ENCODE measurements at regions not wholly inside any gene's neighbourhood (a gene's known extent, or its start where the extent isn't known, plus 50 kb on each side); places are given as distances from the start of the nearest gene placed in this dataset.

DNA sequence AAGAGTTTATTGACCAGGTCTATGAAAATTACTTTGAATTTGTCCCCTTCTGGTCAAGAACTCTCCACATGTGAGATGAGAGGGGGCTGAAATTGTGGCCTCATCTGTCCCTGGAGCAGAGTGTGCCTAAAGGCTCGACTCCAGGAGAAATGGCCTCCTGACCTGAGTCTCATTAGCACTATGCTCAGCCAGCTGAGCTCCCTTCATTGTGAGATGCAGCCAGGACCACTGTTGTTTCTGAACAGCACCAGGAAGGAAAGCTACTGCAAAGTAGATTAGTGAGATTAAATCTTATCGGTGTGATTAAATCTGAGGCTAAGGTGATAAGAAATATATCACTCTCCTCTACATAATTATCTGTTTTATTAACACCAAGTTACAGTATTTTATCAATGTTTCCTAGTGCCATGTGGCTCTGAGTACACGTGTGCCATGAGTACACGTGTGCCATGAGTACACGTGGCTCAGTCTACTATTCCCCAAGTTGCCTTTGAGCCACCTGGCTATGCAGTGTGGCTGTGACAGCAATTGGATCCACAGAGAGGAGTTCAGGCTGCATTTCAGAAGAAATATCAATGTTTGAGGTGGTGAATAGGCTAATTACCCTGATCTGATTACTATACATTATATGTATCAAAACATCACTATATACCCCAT, 126.9 kb downstream of the IPMK start:
- no peak for ATAC-seq

DNA sequence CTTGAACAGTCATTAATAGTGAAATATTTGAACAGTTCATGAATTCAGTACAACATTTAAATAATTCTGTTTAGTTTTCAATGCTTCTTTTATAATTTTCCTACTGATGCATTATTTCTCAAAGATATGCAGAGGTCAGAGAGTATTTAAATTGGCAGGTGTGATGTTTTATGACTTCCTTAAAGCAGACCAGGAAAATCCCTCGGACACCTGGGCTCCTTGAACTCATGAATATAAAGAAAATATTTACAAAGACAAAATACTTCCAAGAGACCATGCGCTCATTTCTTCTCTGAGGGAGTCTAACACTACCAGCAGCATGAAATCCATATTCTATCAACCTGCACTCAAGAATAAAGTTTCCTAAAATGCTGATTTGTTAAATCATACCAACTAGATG, 127.6 kb downstream of the IPMK start:
- ATAC-seq, result no peak

DNA sequence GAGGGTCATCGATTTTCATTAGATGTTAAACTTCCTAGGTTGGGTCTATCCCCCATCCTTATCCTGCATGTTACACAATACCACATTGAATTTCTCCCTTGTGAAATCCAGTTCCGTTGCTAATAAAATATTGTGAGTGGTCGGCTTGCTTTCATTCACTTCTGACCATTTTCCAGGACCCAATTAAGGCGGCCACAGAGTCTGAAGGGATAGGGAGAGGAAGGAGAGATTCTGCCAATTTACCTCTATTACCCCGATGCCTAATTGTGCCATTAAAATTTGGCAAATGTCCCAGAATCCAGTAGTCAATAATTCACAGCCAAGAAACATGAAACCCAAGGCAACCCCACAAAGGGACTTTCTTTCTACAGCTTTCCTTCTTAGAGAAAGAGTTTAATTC, 129.9 kb downstream of the IPMK start:
- no peak for ATAC-seq

DNA sequence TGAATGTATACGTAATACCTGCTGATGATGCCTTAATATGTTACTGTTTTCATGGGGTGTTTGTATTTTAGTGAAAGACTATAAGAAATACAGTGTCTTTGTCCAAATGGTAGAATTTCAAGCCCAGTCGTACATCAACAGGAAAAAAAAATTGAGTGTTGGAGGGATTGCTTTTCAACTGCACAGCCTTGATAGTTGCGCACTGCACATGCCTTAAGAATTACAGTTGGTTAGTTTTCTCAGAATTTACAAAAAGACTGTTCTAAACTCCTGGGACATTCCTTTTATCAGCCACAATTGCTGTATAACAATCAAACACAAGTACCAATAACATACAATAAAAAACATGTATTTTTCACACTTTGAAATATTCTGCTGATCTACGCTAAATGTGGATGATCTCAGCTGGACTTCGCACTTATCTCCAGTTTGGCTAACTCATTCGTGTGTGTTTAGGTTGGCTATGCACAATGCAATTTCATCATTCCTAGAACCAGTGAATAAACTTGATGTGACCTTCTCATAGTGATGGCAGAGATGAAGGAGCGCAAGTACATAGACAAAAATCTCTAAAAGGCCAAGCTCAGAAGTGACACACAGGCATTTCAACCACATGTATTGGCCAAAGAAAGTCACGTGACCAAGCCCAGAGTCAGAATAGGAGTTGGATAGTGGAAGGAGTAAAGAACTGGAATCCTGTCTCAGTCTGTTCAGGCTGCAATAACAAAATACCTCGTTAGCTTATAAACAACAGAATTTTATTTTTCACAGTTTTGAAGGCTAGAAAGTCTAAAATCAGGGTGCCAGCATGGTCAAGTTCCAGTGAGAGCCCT, 152.3 kb downstream of the IPMK start:
- no peak for ATAC-seq

DNA sequence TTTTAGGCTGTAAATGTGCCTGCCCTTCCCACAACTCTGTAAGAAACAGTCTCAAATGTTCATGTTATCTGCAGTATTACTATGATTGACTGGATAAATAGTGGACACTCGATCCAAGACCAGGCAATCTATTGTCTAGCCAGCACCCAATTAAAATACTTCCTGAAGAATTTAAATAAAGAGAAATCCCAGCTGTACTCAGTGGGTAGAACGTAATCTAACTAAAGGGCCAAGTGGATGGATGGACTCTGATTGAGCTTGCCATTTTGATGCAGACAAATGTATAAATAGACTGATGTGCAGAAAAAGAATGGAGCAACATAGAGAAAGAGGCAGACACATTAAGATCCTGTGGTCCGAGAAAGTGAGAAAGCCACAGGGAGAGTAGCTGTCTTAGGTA, 158.0 kb downstream of the IPMK start:
- no peak for ATAC-seq

DNA sequence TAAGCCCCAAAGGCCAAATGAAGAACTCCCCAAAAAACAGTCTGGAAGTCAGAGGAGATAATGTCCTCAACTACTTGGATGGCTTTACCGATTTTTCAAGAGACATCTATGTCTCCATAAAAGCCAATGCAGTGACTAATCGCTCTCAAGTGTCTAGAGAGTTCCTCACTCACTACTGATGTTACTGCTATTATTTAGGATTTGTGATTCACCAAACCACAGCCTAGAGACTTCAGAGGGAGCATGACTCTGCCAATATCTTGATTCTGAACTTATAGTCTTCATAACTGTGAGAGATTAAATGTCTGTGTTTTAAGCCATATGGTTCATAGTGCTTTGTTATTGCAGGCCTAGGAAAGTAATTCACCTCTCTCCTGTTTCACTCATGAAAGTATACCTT, 160.2 kb downstream of the IPMK start:
- no peak for ATAC-seq

DNA sequence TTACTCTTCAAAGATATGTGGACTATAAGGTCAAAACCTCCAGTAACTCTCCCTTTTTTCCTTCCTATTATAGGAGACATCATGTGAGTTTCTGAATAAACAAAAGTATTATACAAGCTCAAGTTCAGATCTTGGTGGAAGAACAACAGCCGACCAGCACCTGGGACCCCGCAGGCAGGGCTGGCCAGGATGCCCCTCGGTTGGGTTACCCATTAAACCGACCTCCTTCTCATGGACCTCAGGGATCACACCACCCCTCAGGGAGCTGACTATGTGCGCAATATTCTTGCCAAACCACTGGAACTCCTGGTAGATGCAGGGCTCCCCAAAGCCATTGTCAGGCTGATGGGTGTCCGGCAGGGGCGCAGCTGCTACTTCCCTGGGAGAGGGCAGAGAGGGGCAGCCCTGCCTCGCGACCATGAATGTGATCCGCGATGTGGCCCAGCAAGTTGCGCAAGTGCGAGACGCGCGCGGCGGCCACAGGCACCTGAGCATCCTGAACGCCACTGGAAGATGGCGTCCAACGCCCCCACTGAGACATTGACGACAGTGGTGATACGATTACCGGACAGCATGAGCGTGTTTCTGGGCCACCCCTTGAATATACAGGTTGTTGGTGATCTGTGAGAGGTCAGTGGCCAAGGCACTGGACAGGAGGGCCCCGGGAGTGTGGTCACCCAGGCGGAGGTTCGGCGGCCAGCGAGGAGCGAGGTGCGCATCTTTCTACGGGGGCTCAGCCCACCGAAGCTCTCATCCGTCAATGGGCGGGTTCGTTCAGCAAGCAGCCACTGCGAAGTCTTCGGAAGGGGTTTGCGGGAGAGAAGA, 161.3 kb downstream of the IPMK start:
- no peak for ATAC-seq

DNA sequence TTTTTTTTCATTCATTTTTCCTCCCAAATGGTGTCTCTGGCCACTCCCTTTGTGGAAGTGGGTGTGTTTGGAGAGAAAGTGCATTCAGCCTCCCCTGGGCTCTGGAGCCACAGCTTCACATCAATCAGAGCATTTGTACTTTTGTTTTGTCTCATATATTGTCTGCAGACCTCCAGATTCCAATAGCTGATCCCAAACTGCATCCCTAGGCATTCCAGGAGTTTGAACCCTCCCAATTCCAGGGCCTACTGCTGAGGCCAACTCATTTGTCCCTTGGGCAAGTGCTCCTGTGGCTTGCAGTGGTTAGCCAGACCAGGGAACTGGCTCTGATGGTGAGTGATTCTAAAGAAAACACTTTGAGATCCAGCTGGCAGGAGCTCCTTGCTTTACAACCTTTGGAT, 163.3 kb downstream of the IPMK start:
- ATAC-seq, result no peak

DNA sequence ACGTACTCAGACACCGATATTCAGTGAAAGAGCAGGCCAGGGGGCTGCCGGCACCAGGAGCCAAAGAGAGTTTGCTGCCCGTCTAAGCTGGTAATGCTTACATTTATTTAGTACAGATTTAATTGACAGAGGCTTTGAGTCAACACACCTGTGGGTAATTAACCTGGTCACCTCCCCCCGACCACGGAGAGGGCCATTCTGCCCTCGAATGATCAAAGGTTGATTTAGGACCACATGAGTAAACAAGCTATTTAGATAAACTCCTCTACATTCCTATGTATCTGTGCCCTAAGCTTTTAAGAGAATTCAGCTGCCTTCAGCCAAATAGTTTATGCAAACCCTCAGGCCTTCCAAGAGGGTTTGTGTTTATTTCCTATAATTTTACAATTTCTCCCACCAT, 164.8 kb downstream of the IPMK start:
- ATAC-seq, result no peak

DNA sequence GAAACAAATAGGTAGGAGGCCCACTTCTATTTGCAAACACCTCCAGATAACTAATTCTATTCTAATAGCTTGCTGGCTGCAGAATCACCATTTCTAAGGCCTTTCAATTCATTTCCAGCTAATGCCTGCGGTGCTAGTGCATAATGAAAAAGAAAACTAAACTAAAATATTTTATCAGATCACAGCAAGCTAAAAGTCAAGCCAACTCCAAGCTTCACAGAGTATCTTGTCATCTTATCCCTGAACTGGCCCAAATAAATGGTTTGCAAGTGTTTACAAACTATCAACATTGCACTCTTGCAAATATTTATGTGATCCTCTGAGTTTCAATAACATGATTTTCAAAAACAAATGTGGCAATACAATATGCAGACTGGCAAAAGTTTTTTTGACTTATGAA, 166.0 kb downstream of the IPMK start:
- ATAC-seq, result no peak

DNA sequence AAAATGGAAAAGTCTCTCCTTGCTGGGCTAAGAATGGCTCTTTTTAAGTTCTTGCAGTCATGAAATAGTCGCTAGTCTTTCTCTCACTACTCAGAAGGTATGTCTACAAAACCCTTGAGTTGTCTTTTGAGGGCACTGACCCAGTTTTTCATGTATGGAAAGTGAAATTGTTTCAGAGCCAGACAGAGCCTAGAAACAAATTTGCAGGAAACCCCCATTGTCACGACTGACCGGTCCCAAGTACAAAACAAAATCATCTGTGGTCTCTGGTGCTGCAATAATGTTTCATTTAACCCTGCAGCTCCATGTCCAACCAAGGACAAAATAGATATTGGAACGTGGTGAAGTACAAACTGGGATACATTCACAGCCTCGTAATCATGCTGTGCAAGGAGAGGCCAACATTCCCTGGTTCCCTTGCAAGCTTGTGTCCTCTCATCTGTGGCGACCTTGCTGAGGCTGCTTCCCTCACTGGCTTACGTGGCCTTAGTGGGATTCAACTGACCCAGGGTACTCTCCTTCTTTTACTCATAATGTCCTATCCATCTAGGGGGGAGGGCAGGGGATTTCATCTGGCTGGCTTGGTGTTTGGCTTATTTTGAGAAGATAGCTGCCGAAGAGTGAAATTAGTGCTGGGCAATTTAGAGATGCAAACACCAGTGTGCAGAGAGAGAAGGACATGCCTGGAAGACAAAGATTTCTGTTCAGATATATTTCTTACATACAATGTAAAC, 172.5 kb downstream of the IPMK start:
- ATAC-seq, result no peak

DNA sequence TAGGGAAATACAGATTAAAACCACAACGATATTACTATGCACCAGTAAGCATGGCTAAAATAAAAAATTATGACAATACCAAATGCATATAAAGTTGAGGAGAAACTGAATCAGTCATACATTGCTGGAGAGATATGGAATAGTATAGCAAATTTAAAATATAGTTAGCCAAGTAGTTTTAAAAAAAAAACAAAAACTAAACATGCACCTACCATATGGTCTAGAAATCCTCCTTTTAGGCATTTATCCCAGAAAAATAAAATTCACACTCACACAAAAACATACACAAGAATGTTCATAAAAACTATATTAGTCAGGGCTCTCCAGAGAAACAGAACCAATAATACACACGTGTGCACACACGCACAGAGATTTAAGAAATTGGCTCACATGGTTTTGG, 175.8 kb downstream of the IPMK start:
- ATAC-seq, result no peak

DNA sequence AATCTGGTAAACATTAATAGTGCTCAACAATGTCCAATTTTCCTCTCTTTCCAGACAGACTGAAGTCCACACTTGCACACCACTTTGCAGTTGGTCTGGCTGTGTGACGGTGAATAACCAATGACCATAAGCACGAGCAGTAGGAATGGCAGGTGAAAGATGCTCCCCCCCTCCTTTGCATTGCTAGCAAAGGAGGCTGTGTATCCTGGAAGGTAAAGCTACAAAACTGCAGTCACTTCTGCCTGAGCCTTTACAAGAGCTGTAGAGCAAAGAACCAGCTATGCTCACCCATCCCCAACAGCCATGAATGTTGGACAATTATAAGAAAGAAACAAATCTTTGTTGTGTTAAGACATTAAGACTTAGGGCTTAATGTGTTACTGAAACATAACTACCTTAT, 178.0 kb downstream of the IPMK start:
- no peak for ATAC-seq

DNA sequence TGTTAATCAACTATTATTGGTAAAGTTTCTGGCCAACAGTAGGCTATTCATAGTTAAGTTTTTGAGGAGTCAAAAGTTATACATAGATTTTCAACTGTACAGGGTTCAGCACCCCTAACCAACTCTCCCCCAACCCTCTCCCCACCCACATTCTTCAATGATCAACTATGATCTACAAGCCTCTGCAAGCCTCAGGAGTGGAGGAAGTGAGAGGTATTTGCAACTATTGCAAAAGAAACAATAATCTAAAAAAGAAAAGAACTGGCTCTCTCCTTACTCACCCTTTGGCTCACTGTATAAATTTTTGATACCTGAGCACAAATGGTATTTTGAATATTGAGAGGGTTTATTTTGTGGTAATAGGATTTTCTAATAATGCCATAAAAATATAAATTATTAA, 179.8 kb downstream of the IPMK start:
- no peak for ATAC-seq

DNA sequence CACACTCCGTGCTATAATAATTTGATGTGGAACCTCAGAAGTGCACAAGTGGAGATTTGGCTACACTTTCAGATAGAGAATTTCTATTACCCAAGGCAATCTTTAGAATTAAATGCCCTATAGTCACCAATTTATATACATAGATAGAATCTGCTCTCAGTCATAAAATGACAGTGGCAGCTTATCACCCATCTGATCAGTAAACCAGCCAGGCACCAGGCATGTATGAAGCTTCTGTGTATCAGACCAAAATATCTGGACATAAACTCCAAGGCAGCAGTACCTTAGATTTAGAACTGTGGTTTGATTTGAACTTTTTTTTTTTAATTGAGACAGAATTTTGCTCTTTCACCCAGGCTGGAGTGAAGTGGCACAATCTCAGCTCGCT, 180.9 kb downstream of the IPMK start:
- ATAC-seq, result no peak

DNA sequence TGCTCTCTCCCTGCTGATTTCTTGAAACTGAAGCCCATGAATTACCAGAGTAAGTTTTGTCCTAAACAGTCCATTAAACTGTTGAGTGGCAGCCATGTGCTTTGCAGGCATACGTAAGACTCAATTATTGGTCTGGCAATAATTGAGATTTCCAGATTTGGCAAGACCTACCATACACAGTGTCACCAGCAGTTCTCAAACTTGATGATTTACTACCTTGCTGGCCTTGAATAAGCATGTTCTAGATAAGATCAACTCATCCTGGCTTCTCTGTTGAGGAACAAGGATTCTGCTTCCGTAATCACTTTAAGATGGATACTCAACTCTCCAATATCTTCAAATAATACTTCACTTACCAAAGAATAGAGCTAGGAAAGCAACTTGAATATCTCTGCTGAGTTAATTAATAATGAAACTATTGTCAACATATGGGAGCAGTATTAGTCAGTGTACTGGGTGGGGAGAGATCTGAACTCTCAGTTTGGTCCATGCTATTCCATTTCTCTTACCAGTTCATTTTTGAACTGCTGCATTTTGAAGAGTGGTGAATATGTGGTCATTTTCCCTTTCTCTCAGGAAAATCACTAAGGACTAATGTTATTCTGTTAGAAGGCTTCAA, 181.4 kb downstream of the IPMK start:
- ATAC-seq, result no peak

DNA sequence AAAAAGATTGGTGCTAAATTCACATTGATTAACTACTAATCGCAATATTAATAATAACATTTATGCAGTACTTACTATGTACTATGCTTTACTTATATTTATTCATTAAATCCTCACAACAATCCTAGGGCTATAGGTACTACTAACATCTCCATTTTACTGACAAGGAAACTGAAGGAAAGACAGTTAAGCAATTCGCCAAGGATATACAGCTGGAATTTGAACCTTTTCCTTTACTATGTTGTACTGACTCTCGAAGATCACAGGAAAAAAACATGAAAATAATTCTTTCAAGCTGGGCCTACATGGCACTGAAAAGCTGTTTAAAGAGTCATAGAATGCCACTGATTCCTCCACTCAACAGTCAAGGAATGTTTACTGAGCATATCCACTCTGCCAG, 185.4 kb downstream of the IPMK start:
- no peak for ATAC-seq

DNA sequence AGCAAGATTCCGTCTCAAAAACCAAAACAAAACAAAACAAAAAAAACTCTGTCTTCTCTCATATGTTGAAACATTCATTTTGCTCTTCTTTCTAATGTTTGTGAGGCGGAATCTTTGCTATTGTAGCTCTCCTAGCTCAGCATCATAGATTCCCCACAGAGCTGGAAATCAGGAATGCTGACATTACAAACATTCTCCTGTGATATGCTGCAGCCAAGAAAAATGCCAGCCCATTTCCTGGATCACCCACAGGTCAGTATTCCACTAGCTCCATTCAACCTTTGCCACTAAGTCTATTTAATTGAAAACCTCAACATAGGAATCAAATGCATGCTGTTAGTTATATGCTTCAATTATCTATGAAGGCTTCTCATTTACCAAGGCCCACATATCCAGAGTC, 186.3 kb downstream of the IPMK start:
- ATAC-seq, result no peak

DNA sequence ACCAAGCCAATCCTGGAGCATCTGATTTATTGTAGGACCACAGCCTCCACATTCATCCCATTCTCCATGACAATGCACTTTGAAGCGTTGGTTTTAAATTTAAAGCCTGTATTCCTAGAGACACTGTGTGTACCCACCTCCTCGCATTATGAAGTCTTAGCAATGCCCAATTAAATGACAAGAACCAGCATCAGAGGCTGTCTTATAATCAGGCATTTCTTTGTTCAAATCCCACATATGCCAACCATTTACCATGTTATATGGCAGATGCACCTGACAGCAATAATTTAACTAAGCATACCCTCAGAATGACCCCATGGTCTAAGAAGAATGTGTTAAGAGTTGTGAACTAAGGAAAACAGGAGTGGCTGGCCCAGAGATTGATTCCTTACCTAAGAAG, 188.2 kb downstream of the IPMK start:
- no peak for ATAC-seq

DNA sequence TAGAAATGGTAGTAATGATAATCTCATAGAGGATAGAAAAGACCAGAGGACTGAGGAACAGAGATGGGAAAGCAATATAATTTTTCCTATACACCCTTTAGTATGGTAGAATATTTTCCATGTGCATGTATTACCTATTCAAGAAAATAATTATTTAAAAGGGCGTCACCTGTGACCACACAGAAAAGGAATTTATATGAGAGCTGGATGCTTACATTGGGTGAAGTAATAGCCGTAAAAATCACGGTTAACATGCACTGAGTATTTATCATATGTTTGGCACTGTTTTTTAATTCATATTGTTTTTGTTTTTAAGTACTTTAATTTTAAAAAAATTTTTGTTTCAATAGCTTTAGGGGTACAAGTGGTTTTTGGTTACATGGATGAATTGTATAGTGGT, 195.1 kb downstream of the IPMK start:
- no peak for ATAC-seq

DNA sequence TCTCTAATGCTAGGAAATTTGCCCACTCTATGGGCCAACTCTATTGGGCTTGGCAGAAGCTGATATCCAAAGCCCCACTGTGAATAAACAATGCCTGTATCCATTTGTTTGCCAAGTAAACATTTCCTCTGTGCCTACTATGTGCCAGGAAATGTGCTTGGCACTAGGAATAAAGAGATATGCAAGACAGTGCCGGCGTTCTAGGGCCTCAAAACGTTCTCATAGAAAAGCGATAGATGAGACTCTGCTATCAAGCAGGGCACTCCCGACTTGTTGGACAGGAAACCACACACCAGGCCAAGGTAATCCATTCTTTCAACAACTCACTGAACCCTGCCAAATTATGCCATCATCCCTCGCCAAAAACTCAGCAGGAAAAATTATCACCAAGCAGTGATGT, 196.7 kb downstream of the IPMK start:
- no peak for ATAC-seq

DNA sequence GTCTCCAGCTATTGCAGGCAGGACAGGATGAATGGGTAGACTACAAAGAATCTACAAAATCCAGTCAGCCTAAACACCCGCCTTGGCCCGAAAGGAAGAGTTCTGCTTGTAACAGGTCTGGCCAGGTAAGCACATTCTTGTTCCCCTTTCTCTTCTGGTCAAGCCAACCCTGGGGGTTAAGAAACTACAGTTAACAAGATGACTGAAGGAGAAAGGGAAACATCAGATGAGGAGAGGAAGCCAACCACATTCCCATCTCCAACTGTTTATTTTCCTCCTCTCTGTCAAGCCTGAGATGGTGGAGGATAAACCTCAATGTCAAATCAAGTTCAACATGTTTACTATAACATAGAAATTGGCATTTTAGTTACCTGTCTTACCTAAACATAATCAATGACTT, 198.9 kb downstream of the IPMK start:
- ATAC-seq, result no peak

DNA sequence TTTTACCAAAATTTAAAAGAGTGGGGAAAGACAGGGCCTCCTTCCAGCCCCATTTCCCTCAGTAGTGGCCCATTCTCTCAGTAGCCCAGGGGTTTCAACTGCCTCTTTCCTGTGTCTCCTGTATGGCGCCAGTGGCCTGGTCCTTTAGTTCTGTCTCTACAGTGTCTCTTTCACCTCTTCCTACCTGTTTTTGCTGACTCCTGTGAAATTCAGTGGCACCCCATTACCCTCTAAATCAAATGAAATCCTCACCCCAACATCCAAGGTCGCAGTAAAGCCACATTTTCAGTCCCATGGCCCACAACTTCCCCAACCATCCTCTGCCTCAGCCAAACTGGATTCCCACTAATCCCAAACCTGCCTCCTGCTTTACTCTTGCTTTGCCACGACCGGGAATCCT, 200.7 kb downstream of the IPMK start:
- ATAC-seq, result no peak

All from activated CD4-positive, CD25-positive, alpha-beta regulatory T cell treated with anti-CD3 and anti-CD28 coated beads, Interleukin-2, amount 50 U/mL, for 24 hours (primary cell).